HG03342 (cell line): ENCODE measurements at regions not wholly inside any gene's neighbourhood (a gene's known extent, or its start where the extent isn't known, plus 50 kb on each side); places are given as distances from the start of the nearest gene placed in this dataset.
A peak's percentile ranks its signal among the peaks of the same experiment; 100 is the strongest.

Experiments used
- ATAC-seq: cut with Tn5 transposase; IDR thresholded peaks from one replicate; pipeline ENCODE4 v1.9.1; 2021; ENCODE audit warnings: mild to moderate bottlenecking, moderate library complexity; ENCODE audit not compliant: unreplicated experiment

DNA sequence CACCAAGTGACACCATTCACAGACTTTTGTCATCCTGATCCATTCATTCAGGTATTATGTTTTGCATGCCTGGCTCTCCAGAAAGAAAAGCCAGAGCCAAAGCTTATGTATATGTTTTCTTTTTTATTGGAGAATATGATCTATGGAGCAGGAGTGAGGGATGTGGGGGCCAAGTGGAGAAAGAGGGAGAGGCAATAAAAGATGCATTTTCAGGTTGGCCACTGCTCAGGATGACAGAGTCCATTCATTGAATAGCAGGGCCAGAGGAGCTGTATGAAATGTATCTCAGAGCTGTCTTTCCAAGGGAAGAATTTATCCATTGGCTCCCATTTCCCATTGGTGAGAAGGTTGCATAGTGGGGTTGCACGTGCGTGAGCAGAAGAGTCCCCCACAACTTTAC lies 416.1 kb downstream of the ATP23 start:
- no peak for ATAC-seq

DNA sequence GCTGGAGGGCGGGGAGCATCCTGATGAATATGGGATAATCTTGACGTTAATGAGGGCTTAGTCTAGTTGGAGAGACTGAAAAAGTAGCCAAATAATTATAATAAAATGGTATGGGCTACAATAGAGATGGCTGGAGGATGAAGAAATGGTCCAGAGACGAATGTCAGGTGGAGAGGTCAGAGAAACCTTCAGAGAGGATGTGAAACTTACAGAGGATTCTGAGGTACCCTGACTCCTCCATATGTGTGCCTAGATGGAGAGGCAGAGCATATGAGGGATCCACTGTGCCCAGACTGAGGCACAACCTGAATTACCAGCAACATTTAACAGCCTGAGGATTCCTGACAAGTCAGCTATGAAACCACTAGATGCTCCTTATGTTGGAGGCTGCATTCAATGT lies 417.0 kb downstream of the ATP23 start:
- ATAC-seq: no peak

DNA sequence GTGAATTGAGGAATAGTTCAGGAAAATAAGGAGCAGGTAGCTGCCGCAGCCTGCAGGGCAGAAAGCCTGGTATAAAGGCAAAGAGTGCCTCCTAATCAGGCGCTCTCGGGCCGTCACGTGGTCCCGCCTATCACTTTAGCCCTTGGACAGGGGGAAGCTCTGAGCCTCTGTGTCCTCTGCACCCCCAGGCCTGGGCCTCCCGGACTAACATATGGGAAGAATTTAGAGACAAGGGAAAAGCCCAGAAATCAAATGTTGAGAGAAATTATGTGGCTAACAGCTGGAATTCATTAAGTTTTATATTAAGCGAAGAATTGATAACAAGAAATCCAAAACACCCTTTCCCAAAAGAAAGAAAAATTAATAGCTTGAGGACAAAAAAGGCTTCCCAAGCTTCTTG lies 417.7 kb downstream of the ATP23 start:
- no peak for ATAC-seq

DNA sequence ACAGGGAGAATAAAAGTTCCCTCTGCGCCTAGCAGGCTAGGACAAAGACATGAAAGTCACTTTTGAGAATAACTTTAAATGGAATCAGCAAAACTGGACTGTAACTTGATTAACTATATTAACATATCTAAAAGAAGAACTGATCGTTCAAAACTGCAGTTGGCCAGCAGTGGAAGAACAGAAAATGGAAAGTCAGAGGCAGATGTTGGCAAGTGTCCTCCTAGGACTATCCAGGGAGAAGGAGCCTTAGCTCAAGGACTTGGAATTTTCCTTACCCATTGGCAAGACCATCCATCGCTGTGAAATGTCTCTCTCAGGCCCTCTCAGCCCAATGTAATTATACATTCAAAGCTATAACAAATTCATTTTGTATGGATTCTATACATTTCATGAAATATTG lies 419.7 kb downstream of the ATP23 start:
- no peak for ATAC-seq

DNA sequence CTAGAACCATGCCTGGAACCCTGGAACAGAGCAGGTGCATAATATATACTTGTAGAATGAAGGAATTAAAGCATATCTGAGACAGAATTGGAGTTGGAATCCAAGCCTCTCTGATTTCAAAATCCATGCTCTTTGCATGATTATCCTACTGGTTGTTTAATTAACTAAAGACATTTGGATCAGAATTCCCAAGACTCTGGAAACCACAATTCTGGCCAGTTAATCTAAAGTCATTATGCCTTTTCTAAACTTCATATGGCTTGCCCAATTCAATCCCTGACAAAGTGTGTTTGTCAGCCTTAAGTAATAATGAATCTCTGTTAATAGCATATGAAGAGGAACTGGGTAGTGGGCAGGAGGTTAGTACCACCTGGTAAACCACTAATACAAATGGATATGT lies 422.6 kb downstream of the ATP23 start:
- ATAC-seq: no peak

DNA sequence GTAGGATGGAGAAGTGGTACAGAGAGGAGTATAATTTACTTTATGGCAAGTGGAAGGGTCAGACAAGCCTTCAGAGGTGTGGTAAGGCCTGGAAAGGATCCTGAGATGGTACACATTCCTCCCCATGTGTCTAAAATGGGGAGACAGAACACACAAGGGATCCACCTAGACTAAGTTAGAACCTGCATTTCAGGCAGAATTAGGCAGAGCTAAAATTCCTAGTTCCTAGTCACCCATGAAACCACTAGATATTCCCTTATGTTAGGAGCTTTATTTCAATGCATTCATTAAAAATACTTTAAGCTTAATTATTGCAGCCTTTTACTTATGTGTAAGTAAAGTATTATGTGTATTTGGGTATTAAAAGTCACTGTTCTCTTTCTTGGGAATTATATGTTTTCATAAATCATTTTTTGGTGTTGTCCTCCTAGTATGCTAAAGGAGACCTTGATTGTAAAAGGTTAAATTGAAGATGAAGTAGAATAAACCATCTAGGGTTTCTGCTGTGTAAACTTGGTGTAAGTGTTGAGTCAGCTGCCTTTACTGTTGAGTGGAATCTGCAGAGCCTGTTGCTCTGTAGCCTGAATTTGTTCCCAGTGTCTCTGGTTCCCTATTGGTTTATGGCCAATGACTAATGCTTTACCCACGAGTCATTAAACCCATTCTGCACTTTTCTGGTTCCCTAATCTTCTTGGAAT lies 423.2 kb downstream of the ATP23 start:
- no peak for ATAC-seq

DNA sequence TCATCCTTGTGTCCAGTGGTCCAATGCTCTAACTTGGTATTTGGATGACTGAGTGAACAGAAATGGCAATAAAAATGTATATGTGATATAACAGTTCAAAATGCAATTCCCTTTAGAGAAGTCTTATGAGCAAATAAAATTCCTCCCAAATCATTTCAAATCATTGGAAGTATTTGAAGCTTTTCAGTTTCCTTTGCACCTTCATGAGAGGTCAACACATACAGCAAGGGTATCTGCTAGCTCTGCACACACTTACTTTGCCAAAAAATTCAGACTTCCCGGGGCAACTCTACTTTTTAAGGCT lies 423.7 kb downstream of the ATP23 start:
- ATAC-seq: no peak

DNA sequence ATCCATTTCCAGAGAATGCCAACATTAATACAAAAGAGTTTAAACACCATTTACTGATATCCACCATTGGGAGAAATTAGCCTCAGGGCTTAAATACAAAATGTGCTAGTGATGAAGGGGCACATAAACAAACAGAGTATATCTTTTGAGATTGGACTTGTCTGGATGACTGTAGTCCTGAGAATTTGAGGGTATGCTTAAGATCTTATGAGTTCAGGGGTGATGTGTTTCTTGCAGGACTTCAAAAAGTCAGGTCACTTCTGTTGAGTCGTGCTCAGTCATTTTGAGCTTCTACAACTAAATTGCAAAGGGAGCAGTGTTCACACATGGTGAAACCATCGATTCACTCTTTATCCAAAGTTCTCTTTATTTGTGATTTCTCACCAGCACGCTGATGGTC lies 425.7 kb downstream of the ATP23 start:
- no peak for ATAC-seq

DNA sequence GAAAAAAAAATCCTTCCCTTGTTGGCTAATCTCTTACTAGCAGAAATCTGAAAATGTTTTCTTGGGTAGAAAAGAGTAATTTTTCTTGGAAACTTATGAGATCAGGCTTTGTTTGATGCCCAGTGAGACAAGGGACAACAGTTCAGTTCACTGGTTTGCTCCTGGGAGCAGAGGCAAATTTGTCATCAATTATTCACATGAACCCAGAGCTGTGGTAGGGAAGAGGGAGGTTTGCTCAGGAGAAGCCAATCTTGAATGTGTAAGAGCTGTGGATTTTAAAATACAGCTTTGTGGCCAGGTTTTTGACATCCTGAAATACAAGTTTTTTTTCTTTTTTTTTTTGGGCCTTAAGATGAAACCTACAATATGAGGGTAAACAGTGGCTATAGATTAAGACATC lies 426.6 kb downstream of the ATP23 start:
- ATAC-seq: no peak

DNA sequence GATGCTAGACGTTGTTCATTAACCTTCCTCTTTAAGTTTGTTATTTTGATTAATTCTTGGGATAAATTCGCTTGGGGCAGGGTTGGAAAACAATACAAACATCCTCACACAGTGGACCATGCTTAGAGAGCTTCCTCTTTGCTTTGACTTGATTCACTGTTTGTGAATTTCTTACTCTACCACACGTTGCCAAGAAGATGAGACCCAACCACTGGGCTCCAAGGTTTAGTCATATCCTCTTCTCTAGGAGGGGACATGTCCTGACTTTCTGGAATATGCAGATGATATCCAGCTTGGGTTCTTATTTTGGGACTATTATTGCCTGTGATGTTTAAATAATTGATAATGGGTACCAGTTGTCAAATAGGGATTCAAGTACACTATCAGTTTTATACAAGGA lies 428.2 kb downstream of the ATP23 start:
- ATAC-seq: no peak

DNA sequence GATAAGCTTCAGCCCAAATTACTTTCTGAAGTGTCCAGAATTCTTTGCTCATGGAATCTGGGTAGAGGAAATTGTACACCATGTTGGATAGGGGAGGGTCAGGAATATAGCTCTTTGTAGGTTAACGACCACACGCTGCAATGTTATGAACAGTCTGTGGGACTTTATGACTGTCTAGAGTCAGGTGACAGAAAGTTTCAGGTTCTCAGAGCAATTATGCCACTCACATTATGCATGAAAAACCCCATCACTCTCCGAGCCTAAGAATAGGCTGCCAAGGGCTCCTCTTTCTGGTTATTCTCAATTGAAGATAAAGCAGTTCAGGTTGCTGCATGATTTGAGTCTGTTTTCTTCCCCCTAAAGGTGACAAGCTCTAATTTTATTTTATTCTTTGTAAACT lies 430.9 kb downstream of the ATP23 start:
- peak; percentile 68 for ATAC-seq

DNA sequence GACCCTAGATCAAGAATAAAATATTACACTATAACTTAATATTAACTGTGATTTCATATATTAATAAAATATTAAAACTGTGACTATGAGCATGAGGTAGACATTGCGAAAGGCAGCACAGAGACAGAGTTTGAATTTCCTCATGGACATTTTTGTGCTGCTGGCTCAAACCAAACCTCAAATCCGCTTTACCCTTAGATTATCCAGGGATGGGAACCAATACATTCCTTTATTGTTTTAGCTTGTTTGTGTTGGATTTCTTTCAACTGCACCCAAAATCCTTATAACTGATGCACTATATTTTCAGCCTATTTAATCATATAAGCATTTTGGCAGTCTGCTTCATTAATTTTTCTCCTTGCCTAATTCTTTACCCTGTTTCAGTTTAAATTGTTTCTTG lies 436.7 kb downstream of the ATP23 start:
- no peak for ATAC-seq

DNA sequence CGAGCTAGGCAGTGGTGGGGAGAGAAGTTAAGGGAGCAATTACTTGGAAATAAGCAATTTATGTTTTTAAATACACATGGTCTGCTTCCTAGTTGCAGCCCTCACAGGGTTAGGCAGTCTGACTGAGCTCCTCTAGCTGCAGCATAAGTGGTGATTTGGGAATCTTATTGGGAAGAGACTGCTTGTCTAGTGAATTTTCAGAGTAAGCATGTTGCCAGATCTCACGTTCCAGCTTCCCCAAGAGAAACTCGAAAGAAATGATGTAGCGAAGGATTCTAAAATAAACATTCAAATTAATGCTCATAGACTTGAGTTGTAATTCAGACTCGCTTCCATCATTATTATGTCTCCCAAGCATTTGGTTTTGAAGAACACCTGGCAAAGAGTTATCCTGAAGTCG lies 440.2 kb downstream of the ATP23 start:
- no peak for ATAC-seq

DNA sequence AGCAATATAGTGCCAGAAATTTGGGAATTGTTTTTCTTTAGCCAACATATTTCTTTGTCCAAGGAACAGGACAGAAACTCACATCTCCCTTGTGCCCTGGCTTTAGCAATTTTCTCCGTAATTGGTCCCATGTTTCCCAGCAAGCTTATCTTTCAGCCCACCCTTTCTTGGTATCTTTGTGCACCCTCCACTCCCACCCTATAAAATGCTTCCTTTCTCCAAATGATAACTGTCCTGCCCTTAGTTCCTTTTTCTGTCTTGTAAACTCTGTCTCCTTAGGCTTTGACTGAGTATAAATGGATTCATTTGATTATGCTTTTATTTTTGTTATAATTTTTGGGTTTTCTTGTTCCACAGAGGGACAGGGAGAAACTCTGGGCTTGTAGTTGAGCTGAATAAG lies 442.8 kb downstream of the ATP23 start:
- no peak for ATAC-seq

DNA sequence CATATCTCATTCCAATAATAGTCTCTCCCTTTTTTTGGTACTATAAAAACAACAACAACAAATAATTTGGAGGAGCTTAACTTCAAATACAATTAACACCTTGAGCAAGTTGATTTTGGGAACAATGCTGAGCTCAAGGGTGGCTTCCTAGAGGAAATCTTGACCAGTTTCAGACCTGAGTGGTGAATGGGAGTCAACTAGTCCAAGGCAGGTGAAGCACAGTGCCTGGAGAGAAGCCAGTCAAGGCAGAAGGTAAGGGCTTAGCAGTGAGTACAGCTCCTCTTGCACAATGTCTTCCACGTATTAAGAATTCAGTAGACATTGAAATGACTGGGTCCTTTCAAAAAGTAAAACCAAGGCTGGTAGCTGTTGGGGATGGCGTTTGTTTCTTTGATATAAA lies 444.8 kb downstream of the ATP23 start:
- no peak for ATAC-seq

DNA sequence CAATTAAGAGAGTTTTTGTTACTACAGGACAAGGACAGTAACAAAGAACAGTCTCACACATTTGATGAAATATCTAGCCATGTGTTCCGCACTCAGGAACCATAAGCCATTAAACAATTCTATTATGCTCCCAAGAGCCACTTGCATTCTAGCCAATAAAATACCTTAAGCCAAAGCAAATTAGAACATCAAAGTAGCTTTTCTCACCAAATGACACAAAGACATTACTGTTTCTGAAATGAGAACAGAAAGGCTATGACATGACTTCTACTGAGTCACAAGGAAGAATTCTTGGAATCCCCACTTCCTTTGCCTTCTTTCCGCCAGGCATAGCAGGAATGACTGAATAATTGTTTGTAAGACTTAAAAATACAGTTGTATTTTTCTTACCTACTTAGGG lies 445.8 kb downstream of the ATP23 start:
- ATAC-seq: no peak

DNA sequence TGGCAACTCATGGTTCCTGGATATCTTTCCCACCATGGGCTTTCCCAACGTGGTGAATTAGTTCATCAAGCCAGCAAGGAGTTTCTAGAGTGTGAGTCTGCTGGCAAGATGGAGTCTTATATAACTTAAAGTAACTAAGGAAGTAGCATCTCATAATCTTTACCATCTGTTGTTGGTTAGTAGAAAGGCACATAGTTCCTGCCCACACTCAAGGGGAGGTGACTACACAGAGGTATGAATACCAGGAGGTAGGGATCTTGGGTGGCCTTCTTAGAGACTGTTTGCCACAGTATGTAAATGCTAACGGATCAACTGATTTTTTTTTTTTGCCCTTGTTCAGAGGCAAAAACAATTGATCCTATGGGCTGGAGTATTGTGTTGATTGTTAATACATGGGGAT lies 446.9 kb downstream of the ATP23 start:
- ATAC-seq: no peak

DNA sequence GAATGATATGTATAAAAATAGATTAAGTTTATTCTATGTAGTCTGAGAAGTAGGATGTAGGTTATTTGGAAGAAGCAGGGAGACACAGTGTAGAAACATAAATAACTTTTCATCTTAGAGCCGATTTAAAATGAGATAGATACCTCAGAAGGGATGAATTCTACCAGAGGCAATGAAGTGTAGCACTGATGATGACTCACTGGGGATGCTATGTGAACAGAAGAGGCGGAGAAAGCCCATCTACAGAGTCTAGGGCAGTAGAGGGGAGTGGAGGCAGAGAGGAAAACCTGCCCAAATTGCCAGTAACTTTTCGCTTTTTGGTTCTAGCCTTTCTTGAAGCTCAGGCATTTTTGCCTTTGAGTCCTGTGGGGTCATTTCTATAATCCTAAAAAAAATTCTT lies 451.8 kb downstream of the ATP23 start:
- ATAC-seq: no peak

DNA sequence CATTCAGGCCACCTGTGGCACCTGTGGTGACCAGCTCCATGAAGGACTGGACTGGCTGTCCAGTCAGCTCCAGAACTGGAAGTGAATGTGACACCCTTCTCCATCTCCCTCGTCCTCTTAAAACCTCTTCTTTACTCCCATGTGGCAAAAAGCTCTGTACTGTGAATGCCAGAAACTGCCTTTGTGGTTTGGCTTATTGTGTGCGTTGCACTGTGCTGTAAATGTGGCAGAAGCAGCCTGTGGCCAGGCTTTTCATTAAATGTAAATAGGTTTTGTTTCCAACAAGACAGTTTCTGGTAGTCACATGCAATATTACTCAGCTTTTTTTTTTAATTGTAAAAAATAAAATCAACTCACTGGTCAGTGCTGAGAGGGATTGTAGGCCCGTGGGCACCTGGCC lies 453.7 kb downstream of the ATP23 start:
- no peak for ATAC-seq

DNA sequence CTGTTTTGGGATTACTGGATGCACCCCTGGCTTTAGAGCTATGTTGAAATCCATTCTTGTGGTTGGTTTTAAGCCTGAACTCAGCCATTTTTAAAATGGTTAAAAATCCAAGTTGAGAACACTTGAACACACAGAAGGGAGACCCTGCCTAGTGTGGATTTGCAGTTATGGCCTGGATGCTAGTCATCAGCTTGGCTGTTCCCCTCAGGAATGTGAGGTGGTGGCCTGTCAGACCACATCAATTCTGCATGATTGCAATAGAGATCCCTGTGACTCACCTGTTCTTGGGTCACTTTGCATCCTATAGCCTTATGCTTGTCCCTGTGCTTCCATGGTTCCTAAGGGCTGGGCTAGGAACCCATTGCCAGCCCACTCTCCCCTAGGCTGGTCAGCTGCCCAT lies 454.1 kb downstream of the ATP23 start:
- ATAC-seq: no peak

DNA sequence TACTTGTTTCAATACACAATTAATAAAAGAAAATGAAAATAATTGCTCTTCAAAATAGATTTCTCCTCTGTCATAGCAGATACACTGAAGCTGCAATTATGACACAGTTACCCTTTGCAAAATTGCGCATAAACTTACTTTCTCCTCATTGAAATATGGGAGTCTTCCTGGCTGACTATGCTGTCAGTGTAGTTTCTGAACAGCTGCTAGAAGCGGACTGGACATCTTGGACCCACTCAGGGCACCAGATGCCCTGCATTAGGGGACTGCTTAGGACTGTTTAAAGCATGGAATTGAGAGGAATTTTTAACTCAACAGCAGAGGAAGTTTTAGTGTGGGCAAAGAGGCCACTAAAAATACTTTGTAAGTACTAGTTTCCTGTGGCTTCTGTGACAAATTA lies 454.9 kb downstream of the ATP23 start:
- ATAC-seq: no peak

DNA sequence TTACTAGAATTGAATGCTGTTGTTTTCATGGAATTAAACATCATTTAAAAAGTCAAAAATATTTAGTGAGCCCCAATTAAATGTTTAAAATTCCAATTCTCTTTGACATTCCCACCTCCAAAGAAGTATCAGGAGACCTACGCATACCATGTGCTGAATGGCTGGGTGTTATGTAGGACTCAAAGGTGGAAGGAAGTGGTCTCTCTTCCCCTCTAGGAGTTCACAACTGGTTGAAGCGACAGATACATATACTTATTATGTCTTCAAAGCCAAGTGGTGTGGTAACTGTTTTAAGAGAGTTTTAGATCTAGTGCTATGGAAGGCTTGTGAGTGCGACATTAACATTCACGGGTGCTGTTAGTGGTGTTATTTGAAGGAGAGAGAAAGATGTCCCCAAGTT lies 464.0 kb downstream of the ATP23 start:
- ATAC-seq: no peak

DNA sequence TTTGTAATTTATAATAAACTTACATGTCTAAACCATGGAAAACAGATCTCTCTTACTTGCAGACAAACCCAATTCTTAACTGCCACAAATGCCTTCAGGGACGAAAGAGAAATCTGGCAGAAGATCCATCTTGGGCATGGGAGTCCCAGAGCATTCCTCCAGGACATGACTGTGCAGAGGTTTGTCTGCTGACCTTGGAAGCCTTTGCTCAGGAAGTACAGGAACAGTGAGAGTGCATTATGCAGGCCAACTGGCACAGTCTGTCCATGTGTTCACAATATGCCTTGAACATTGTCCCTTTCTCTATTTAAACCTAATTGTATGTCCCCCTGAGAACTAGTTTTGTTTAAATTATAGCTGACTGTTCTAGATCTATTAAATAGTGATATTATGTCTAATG lies 467.1 kb downstream of the ATP23 start:
- no peak for ATAC-seq
